ENCODE measurements at regions not wholly inside any gene's neighbourhood (a gene's known extent, or its start where the extent isn't known, plus 50 kb on each side); places are given as distances from the start of the nearest gene placed in this dataset.

- TF ChIP-seq CEBPB (IDR thresholded peaks at IDR 0.05) = no peak
- TF ChIP-seq MAX (IDR thresholded peaks at IDR 0.05) = no peak
- no peak for TF ChIP-seq RAD21 (IDR thresholded peaks at IDR 0.05; ENCODE audit: low read depth)
- no peak for TF ChIP-seq FOXM1 (IDR thresholded peaks at IDR 0.05; ENCODE audit: borderline replicate concordance, low read depth)
- TF ChIP-seq YY1 (IDR thresholded peaks at IDR 0.05; ENCODE audit: low read depth) = no peak
- TF ChIP-seq, protein P1, sequence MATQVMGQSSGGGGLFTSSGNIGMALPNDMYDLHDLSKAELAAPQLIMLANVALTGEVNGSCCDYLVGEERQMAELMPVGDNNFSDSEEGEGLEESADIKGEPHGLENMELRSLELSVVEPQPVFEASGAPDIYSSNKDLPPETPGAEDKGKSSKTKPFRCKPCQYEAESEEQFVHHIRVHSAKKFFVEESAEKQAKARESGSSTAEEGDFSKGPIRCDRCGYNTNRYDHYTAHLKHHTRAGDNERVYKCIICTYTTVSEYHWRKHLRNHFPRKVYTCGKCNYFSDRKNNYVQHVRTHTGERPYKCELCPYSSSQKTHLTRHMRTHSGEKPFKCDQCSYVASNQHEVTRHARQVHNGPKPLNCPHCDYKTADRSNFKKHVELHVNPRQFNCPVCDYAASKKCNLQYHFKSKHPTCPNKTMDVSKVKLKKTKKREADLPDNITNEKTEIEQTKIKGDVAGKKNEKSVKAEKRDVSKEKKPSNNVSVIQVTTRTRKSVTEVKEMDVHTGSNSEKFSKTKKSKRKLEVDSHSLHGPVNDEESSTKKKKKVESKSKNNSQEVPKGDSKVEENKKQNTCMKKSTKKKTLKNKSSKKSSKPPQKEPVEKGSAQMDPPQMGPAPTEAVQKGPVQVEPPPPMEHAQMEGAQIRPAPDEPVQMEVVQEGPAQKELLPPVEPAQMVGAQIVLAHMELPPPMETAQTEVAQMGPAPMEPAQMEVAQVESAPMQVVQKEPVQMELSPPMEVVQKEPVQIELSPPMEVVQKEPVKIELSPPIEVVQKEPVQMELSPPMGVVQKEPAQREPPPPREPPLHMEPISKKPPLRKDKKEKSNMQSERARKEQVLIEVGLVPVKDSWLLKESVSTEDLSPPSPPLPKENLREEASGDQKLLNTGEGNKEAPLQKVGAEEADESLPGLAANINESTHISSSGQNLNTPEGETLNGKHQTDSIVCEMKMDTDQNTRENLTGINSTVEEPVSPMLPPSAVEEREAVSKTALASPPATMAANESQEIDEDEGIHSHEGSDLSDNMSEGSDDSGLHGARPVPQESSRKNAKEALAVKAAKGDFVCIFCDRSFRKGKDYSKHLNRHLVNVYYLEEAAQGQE (IDR thresholded peaks at IDR 0.05; ENCODE audit: low read depth) = no peak
- TF ChIP-seq NFIC (IDR thresholded peaks at IDR 0.05) = no peak
- no peak for TF ChIP-seq EP300 (IDR thresholded peaks at IDR 0.05; ENCODE audit: borderline replicate concordance)
- TF ChIP-seq CREB1 (IDR thresholded peaks at IDR 0.05; ENCODE audit: low read depth) = no peak
- TF ChIP-seq, protein P2, sequence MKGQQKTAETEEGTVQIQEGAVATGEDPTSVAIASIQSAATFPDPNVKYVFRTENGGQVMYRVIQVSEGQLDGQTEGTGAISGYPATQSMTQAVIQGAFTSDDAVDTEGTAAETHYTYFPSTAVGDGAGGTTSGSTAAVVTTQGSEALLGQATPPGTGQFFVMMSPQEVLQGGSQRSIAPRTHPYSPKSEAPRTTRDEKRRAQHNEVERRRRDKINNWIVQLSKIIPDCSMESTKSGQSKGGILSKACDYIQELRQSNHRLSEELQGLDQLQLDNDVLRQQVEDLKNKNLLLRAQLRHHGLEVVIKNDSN (IDR thresholded peaks at IDR 0.05) = no peak
- TF ChIP-seq EGR1 (IDR thresholded peaks at IDR 0.05) = no peak
- TF ChIP-seq TCF12 (IDR thresholded peaks at IDR 0.05; ENCODE audit: low read depth) = no peak
- TF ChIP-seq TAF1 (IDR thresholded peaks at IDR 0.05; ENCODE audit: low read depth) = no peak
Observed at GRCh38 chr11:100501450-100501849, 185.6 kb upstream of the ARHGAP42 start.
